ENCODE measurements at regions not wholly inside any gene's neighbourhood (a gene's known extent, or its start where the extent isn't known, plus 50 kb on each side); places are given as distances from the start of the nearest gene placed in this dataset.
"Not testable (repeated sequence)": the region's sequence is repeated elsewhere in the genome, so short reads cannot be mapped to it uniquely, and the experiment has no call there.

GRCh38 chr2:11877764-11878163 is 131.3 kb downstream of the LPIN1 start:
- Histone ChIP-seq H3K9me3 (no peaks in the 10 kb centered on the region), H3K27me3 (replicated peaks; ENCODE audit: insufficient read depth) (no peaks in the 10 kb centered on the region), H3K4me3 (no peak overlapping the region), H3K4me1 (replicated peaks) (no peaks in the 10 kb centered on the region), H3K36me3 (no peaks in the 10 kb centered on the region), H3K27ac (no peak overlapping the region)
- intact Hi-C loops (cut with DNase I) = no loop called here
- no peak for TF ChIP-seq CTCF (IDR thresholded peaks at IDR 0.05)
- no peak for TF ChIP-seq POLR2AphosphoS5 (IDR thresholded peaks at IDR 0.05)
- TF ChIP-seq POLR2A (IDR thresholded peaks at IDR 0.05) = no peak
- no peak for DNase-seq (ENCODE audit: low spot score)
- WGBS = 94% methylated on average over 3 of the region's 3 CpGs

- 100% methylated on average over 4 of the region's 4 CpGs for WGBS
Measured at GRCh38 chr2:11885253-11885652, 138.8 kb downstream of the LPIN1 start.

GRCh38 chr2:11886899-11887298 is 140.5 kb downstream of the LPIN1 start:
- intact Hi-C loops (cut with DNase I); DNase-seq (ENCODE audit: low spot score); H3K4me3 ChIP-seq; H3K27ac ChIP-seq; H3K36me3 ChIP-seq; H3K27me3 ChIP-seq (replicated peaks; ENCODE audit: insufficient read depth); H3K4me1 ChIP-seq (replicated peaks); H3K9me3 ChIP-seq: not testable (repeated sequence)
- 70% methylated on average over 8 of the region's 8 CpGs for WGBS

More at GRCh38 chr2:11885253-11885652, 138.8 kb downstream of the LPIN1 start:
- H3K9me3 ChIP-seq; H3K4me1 ChIP-seq (replicated peaks); intact Hi-C loops (cut with DNase I); H3K27me3 ChIP-seq (replicated peaks; ENCODE audit: insufficient read depth); DNase-seq (ENCODE audit: low spot score); H3K36me3 ChIP-seq; H3K27ac ChIP-seq; H3K4me3 ChIP-seq: not testable (repeated sequence)

- H3K4me1 ChIP-seq (replicated peaks) = no peaks in the 10 kb centered on the region
- no peak for DNase-seq (ENCODE audit: low spot score)
- intact Hi-C loops (cut with DNase I) = no loop called here
- no peaks in the 10 kb centered on the region for H3K36me3 ChIP-seq
- TF ChIP-seq POLR2AphosphoS5 (IDR thresholded peaks at IDR 0.05) (no peak), POLR2A (IDR thresholded peaks at IDR 0.05) (no peak), CTCF (IDR thresholded peaks at IDR 0.05) (no peak)
- no peaks in the 10 kb centered on the region for H3K27me3 ChIP-seq (replicated peaks; ENCODE audit: insufficient read depth)
- H3K4me3 ChIP-seq = no peak overlapping the region
- no peak overlapping the region for H3K27ac ChIP-seq
- WGBS = 78% methylated on average over 2 of the region's 2 CpGs
- no peaks in the 10 kb centered on the region for H3K9me3 ChIP-seq
Measured at GRCh38 chr2:11889101-11889850, 142.8 kb downstream of the LPIN1 start.

- DNase-seq (ENCODE audit: low spot score) = no peak
- intact Hi-C loops (cut with DNase I) = no loop called here
- H3K4me1 ChIP-seq (replicated peaks) = no peaks in the 10 kb centered on the region
- no peaks in the 10 kb centered on the region for H3K36me3 ChIP-seq
- H3K9me3 ChIP-seq = no peaks in the 10 kb centered on the region
- TF ChIP-seq POLR2A (IDR thresholded peaks at IDR 0.05) (no peak), POLR2AphosphoS5 (IDR thresholded peaks at IDR 0.05) (no peak), CTCF (IDR thresholded peaks at IDR 0.05) (no peak)
- H3K4me3 ChIP-seq = no peak overlapping the region
- 94% methylated on average over 1 of the region's 1 CpG for WGBS
- H3K27ac ChIP-seq = no peak overlapping the region
- no peaks in the 10 kb centered on the region for H3K27me3 ChIP-seq (replicated peaks; ENCODE audit: insufficient read depth)
Measured at GRCh38 chr2:11889854-11890253, 143.4 kb downstream of the LPIN1 start.

- WGBS = 81% methylated on average over 5 of the region's 5 CpGs
Measured at GRCh38 chr2:11891028-11891427, 144.6 kb downstream of the LPIN1 start.

More at GRCh38 chr2:11891028-11891427, 144.6 kb downstream of the LPIN1 start:
- H3K9me3 ChIP-seq = no peaks in the 10 kb centered on the region
- no peaks in the 10 kb centered on the region for H3K36me3 ChIP-seq
- no peak for TF ChIP-seq CTCF (IDR thresholded peaks at IDR 0.05)
- no peak for TF ChIP-seq POLR2AphosphoS5 (IDR thresholded peaks at IDR 0.05)
- TF ChIP-seq POLR2A (IDR thresholded peaks at IDR 0.05) = no peak
- H3K27ac ChIP-seq = no peak overlapping the region
- DNase-seq (ENCODE audit: low spot score) = no peak
- no peaks in the 10 kb centered on the region for H3K27me3 ChIP-seq (replicated peaks; ENCODE audit: insufficient read depth)
- intact Hi-C loops (cut with DNase I) = no loop called here
- no peaks in the 10 kb centered on the region for H3K4me1 ChIP-seq (replicated peaks)
- H3K4me3 ChIP-seq = no peak overlapping the region
